HG03095 (cell line): ENCODE measurements at regions not wholly inside any gene's neighbourhood (a gene's known extent, or its start where the extent isn't known, plus 50 kb on each side); places are given as distances from the start of the nearest gene placed in this dataset.

Experiments
- ATAC-seq: cut with Tn5 transposase; IDR thresholded peaks from one replicate; pipeline ENCODE4 v1.9.1; 2021; ENCODE audit warnings: moderate library complexity; ENCODE audit not compliant: unreplicated experiment

DNA sequence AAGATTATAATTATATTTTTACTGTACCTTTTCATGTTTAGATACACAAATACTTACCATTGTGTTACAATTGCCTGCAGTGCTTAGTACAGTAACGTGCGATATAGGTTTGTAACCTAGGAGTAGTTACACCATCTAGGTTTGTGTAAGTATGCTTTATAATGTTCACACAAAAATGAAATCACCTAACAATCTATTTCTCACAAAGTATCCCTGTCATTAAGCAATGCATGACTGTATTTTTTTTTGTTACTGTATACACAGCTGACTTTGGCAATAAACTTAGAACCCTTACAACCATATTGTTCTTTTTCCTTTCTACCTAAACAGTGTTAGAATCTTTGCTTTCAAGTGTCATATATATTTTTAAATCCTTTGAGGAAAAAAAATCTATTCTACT is 303.0 kb upstream of the E2F7 start:
- ATAC-seq = no peak

DNA sequence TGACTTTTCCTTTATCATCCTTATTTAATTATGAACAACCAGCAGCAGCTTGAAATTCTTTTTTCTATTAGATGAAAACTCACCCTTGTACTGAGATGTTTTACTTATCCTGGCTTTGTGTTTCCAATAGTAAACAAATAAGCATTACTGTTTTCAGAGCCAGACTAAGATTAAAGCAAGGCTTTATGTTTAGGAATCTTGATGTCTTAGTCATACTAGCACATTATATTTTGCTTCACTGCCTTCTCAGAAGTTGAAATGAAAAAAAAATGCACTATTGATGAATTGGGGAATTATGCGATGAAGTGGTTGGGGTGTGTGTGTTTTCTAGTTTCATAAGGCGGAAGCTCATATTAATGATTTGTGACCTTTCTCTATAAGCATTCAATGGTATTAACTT is 301.2 kb upstream of the E2F7 start:
- no peak for ATAC-seq

DNA sequence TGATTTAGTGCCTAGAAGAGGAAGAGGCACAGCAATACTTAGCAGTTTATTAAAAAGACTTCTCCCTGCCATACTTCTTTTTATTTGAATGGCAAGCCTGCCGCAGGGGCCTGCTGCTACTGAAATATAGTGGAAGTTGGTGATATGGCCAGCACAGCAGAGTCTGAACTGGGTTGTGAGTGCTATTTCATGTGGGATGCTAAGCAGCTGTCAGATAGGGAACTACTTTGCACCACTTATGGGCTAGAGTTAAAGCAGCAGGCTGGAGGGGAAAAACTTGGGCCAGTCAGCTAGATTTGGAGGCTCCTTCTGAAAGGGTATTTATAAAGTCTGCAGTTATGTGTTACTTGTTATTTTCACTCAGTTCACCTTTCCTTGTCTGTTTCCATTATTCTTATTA is 299.0 kb upstream of the E2F7 start:
- no peak for ATAC-seq

- no peak for ATAC-seq
Measured at GRCh38 chr12:77362509-77363210, 297.3 kb upstream of the E2F7 start.

DNA sequence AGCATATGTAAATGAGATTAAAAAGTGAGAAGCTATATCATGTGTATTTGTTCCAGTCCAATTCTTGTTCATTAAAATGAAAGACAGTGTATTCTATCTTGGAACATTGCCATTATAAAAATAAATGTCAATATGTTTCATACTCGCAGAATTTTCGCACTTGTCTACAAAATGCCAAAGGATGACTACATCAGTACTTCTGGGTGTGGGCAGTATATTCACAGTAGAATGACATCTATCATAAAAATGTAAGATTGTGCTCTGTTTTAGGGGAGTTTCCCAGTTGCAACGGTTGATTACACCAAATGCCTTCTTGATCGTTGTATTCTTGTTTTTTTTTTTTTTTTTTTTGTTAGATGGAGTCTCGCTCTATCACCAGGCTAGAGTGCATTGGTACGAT is 292.3 kb upstream of the E2F7 start:
- ATAC-seq = no peak

DNA sequence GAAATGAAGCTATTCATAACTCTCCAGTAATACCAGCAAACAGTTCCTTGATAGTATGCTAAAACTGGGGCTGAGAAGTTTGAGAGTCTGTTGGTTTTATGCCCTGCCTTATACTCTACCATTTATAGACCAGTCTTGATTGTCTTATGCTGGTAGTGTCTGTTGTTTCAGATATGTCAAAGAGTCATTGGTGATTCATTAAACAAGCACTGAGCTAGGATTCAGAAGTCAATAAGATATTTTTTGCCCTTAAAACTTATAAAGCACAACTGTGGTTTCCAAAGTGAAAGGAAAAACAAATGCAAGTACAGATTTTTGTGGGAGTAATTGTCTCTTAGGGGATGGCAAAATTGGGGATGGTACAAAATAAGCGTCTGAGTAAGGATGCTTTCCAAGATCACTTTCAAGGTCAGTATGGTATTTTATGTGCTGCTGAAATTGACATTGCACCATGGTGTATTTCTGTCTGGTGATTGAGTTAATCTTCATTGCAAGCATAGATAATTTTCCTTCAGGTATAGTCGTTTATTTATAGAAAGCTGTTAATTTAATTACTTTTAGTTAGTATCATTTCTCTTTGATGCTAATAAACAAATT is 289.5 kb upstream of the E2F7 start:
- no peak for ATAC-seq

GRCh38 chr12:77352946-77353345 is 287.6 kb upstream of the E2F7 start:
- no peak for ATAC-seq

DNA sequence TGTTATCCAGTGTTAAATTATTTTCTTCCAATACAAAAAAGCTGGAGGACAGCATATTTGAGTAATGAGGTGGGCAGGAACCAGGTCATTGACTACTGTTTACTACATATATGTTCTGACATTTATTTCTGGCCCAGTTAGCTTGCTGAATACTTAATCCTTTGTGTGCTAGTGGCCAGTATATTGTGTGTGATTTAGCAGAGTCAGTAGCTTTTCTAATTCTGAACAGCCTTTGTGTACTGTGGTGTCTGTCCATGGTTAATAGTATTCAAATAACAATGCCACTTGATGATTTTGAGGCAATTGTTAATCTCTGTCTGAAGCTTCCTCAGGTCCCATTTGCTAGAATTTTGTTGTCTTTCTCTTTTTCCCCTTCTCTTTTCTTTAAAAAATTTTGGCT is 286.5 kb upstream of the E2F7 start:
- ATAC-seq = no peak

DNA sequence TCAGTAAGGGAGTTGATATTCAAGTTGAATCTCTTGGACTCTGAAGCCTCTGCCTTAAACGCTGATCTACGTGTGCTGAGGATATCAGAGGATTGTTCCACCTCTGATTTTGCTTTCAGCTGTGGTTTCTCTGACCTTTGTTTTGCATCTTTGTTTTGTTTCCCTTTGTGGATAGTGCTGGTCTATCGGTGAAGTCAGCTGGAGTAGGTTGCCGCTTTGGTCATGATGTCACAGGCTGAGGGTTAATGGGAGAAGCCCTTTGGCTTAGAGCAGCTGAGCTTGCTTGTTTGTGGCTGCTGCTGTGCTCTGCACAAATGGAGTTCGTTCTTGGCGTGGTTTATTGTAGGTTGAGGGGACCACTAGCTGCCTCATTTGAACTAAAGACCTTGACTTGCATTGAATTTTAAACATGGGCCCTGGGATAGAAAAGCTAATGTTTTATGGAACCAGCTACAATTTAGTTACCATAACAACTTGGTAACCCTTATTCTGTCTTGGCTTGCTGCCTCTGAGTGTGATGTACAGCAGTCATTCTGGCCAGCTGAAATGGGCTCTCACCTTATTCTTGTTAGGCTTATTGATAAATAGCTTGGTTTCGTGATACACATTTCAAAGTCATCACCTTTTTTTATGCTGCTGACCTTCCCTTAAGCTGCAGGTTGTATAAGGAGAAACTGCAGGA is 284.5 kb upstream of the E2F7 start:
- ATAC-seq = no peak

- ATAC-seq = no peak
Measured at GRCh38 chr12:77347017-77347416, 281.6 kb upstream of the E2F7 start.

- ATAC-seq = no peak
Measured at GRCh38 chr12:77345336-77345735, 280.0 kb upstream of the E2F7 start.

DNA sequence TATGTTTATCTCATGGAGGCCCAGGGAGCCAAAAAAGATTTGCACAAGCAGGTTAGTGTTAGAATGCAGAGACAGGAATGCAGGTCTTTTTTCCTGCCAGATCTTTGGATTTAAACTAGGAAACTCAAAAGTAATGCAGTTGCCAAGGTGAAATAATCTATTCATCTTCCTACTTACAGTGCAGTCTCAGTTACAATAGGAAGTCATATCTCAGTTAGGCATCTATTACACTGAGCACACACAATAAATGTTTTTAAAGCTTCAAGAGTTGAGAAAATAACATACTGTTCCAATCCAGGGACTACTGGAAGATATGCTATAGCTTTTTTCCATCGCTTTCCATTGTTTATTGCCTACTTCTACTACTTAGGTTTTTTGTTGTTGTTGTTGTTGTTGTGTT is 279.3 kb upstream of the E2F7 start:
- ATAC-seq = no peak

GRCh38 chr12:77343291-77343690 is 277.9 kb upstream of the E2F7 start:
- ATAC-seq = no peak

DNA sequence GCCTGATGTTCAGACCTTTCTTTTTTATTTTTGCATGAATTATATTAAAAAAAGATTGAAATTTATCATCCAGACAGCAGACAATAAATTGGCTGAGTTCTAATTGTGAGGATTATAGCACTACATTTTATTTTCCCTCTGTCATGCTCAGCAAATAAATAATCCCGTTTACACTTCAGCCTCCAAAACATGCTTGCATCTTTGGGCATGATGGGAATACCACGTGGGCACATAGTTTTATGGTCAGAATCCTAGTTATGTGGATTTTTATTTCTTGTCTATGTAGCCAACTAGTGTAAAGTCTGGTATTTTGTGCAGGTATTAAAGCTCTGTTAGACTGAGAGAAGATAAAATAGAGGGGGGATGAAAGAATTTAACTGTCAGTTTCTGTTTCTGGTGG is 276.9 kb upstream of the E2F7 start:
- ATAC-seq = no peak

- no peak for ATAC-seq
Measured at GRCh38 chr12:77339610-77340009, 274.2 kb upstream of the E2F7 start.

- no peak for ATAC-seq
Measured at GRCh38 chr12:77337362-77337761, 272.0 kb upstream of the E2F7 start.

GRCh38 chr12:77334806-77335205 is 269.4 kb upstream of the E2F7 start:
- no peak for ATAC-seq

- ATAC-seq = no peak
Measured at GRCh38 chr12:77328326-77328725, 263.0 kb upstream of the E2F7 start.

- ATAC-seq = no peak
Measured at GRCh38 chr12:77325511-77326236, 260.3 kb upstream of the E2F7 start.

DNA sequence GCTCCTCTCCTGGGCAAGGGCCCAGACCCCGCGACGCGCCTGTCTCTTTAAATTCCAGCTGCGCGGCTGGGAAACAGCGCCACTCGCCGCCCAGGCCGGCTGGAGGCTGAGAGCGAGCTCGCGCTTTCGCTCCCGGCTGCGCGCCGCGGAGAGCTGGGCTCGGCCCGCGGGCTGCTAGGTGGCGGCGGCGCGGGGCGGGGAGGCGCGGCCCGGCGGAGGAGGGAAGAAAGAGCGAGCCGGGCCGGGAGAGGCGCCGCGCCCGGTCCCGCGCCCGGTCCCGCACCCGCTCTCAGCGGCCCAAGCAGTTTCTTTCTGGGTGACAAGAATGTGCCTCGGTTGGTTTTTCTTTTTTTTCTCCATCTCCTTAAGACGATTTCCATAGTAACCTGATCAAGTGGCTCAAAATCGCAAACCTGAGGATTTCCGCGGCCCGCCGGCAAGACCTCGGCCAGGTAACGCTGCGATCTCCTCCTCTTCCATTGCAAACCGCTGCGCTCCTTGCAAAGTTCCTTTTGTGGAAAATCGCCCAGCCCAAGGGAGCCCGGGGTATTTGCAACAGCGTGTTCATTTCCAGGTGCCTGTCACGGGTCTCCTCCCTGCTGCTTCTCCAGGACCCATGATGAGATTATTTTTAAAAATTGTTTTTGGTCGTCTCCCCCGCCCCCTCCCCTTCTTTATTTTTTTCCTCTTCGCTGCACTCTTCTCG is 259.5 kb upstream of the E2F7 start:
- peak; percentile 89 for ATAC-seq

- no peak for ATAC-seq
Measured at GRCh38 chr12:77324416-77324762, 259.0 kb upstream of the E2F7 start.
